HepG2 (cell line): ENCODE measurements at regions not wholly inside any gene's neighbourhood (a gene's known extent, or its start where the extent isn't known, plus 50 kb on each side); places are given as distances from the start of the nearest gene placed in this dataset.

Experiments
- ATF7 ChIP-seq, 2 experiments: fragments of 450-650 bp in 1 of 2; sonication (generic) in 1 of 2; formaldehyde crosslinking in 1 of 2; IDR thresholded peaks; 2 replicates each; pipeline versions ENCODE4 v1.4.0 to v1.6.1; 2016 to 2020; ENCODE audit warnings: antibody characterized with exemption in 1 of 2, mild to moderate bottlenecking in 1 of 2, missing genetic modification reagents in 1 of 2
- EP300 ChIP-seq, 3 experiments: sonication (generic) in 1 of 3; formaldehyde crosslinking in 1 of 3; IDR thresholded peaks; 2 replicates each; pipeline versions ENCODE4 v1.5.1 to v1.6.1; 2011 to 2020; ENCODE audit warnings: low read depth in 2 of 3, low read length in 2 of 3, borderline replicate concordance in 1 of 3, improper control_type of control experiment in 1 of 3, mild to moderate bottlenecking in 1 of 3, missing genetic modification reagents in 1 of 3, moderate library complexity in 1 of 3
- EZH2 ChIP-seq: conservative IDR thresholded peaks from 2 replicates; pipeline ENCODE4 v1.6.1; 2012; ENCODE audit warnings: mild to moderate bottlenecking, low read depth, low read length, moderate library complexity
- FIP1L1 ChIP-seq: fragments of 200-400 bp; formaldehyde crosslinking; IDR thresholded peaks from 2 replicates; pipeline ENCODE4 v1.6.1; 2018; ENCODE audit warnings: low read depth, mild to moderate bottlenecking, low read length, moderate library complexity, borderline replicate concordance; ENCODE audit not compliant: insufficient read depth
- FOXM1 ChIP-seq: sonication (generic); formaldehyde crosslinking; IDR thresholded peaks from 2 replicates; pipeline ENCODE4 v1.5.0; 2020; ENCODE audit warnings: missing genetic modification reagents
- JUND ChIP-seq: sonication (generic); formaldehyde crosslinking; IDR thresholded peaks from 2 replicates; pipeline ENCODE4 v1.8.0; 2022; ENCODE audit warnings: mild to moderate bottlenecking, missing genetic modification reagents
- MBNL3 ChIP-seq: fragments of 250-450 bp; sonication (Bioruptor Pico); conservative IDR thresholded peaks from 2 replicates; pipeline ENCODE4 v1.8.0; 2022; ENCODE audit warnings: mild to moderate bottlenecking, inconsistent platforms
- NR2F6 ChIP-seq, 2 experiments: IDR thresholded peaks; 2 replicates each; pipeline ENCODE4 v1.6.1; 2016; ENCODE audit warnings: antibody characterized with exemption in 1 of 2, mild to moderate bottlenecking in 1 of 2
- POLR2A ChIP-seq, 2 experiments: IDR thresholded peaks; 2 replicates each; pipeline ENCODE4 v1.6.1; 2011; ENCODE audit warnings: low read depth in 2 of 2, low read length in 2 of 2, mild to moderate bottlenecking in 1 of 2, moderate library complexity in 1 of 2; ENCODE audit not compliant: insufficient read depth in 1 of 2
- YY1 ChIP-seq: IDR thresholded peaks from 2 replicates; pipeline ENCODE4 v1.6.1; 2011; ENCODE audit warnings: low read length, low read depth, moderate library complexity, mild to moderate bottlenecking; ENCODE audit not compliant: insufficient read depth, insufficient replicate concordance
- TF ChIP-seq, protein P1 (sequence below): sonication (generic); formaldehyde crosslinking; IDR thresholded peaks from 2 replicates; pipeline ENCODE4 v1.4.0; 2020; ENCODE audit warnings: missing genetic modification reagents
- TF ChIP-seq, protein P2 (sequence below): sonication (generic); formaldehyde crosslinking; IDR thresholded peaks from 2 replicates; pipeline ENCODE4 v1.4.0; 2020; ENCODE audit warnings: missing genetic modification reagents

GRCh38 chr16:87218281-87219055, 98.7 kb downstream of the C16orf95 start:
- TF ChIP-seq EZH2 (no peak), EP300 (IDR thresholded peaks at IDR 0.05; ENCODE audit: low read depth in 2 of 2, low read length in 2 of 2) (no peak), EP300 (CRISPR knock-in tag; IDR thresholded peaks at IDR 0.05; ENCODE audit: borderline replicate concordance) (no peak), JUND (CRISPR knock-in tag) (no peak), POLR2A (IDR thresholded peaks at IDR 0.05; ENCODE audit: insufficient read depth in 1 of 2, low read depth in 2 of 2, low read length in 2 of 2) (no peak), YY1 (no peak), FIP1L1 (no peak), NR2F6 (IDR thresholded peaks at IDR 0.05) (no peak), NR2F6 (CRISPR knock-in tag; IDR thresholded peaks at IDR 0.05) (no peak), ATF7 (IDR thresholded peaks at IDR 0.05) (no peak), ATF7 (CRISPR knock-in tag; IDR thresholded peaks at IDR 0.05) (no peak), MBNL3 (no peak), FOXM1 (CRISPR knock-in tag) (no peak)
- TF ChIP-seq, protein P1, sequence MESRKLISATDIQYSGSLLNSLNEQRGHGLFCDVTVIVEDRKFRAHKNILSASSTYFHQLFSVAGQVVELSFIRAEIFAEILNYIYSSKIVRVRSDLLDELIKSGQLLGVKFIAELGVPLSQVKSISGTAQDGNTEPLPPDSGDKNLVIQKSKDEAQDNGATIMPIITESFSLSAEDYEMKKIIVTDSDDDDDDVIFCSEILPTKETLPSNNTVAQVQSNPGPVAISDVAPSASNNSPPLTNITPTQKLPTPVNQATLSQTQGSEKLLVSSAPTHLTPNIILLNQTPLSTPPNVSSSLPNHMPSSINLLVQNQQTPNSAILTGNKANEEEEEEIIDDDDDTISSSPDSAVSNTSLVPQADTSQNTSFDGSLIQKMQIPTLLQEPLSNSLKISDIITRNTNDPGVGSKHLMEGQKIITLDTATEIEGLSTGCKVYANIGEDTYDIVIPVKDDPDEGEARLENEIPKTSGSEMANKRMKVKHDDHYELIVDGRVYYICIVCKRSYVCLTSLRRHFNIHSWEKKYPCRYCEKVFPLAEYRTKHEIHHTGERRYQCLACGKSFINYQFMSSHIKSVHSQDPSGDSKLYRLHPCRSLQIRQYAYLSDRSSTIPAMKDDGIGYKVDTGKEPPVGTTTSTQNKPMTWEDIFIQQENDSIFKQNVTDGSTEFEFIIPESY (CRISPR knock-in tag), result no peak
- TF ChIP-seq, protein P2, sequence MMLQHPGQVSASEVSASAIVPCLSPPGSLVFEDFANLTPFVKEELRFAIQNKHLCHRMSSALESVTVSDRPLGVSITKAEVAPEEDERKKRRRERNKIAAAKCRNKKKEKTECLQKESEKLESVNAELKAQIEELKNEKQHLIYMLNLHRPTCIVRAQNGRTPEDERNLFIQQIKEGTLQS (CRISPR knock-in tag), result no peak
